HS-27A (cell line): ENCODE measurements at regions not wholly inside any gene's neighbourhood (a gene's known extent, or its start where the extent isn't known, plus 50 kb on each side); places are given as distances from the start of the nearest gene placed in this dataset.
A peak's percentile ranks its signal among the peaks of the same experiment; 100 is the strongest.

Experiments used
- DNase-seq: peaks from one replicate; pipeline ENCODE4 v3.0.0-alpha.2; 2012; ENCODE audit warnings: low read depth, missing footprints

- DNase-seq: no peak
Observed at GRCh38 chr5:167790045-167790444, 501.4 kb upstream of the WWC1 start.

GRCh38 chr5:167790462-167791260 lies 500.8 kb upstream of the WWC1 start:
- DNase-seq: no peak

GRCh38 chr5:167792514-167792913 lies 498.9 kb upstream of the WWC1 start:
- no peak for DNase-seq

GRCh38 chr5:167793700-167794099 lies 497.7 kb upstream of the WWC1 start:
- no peak for DNase-seq

GRCh38 chr5:167794121-167794520 lies 497.3 kb upstream of the WWC1 start:
- no peak for DNase-seq

GRCh38 chr5:167796672-167797071 lies 494.8 kb upstream of the WWC1 start:
- no peak for DNase-seq

- no peak for DNase-seq
Observed at GRCh38 chr5:167797933-167798332, 493.5 kb upstream of the WWC1 start.

GRCh38 chr5:167798448-167798847 lies 493.0 kb upstream of the WWC1 start:
- DNase-seq: no peak

GRCh38 chr5:167800427-167800826 lies 491.0 kb upstream of the WWC1 start:
- DNase-seq: no peak

- no peak for DNase-seq
Observed at GRCh38 chr5:167801999-167802398, 489.4 kb upstream of the WWC1 start.

- peak; percentile 82 for DNase-seq
Observed at GRCh38 chr5:167802755-167803431, 488.6 kb upstream of the WWC1 start.

GRCh38 chr5:167804512-167805220 lies 486.8 kb upstream of the WWC1 start:
- DNase-seq: no peak

- no peak for DNase-seq
Observed at GRCh38 chr5:167810573-167810972, 480.9 kb upstream of the WWC1 start.

GRCh38 chr5:167812871-167813270 lies 478.6 kb upstream of the WWC1 start:
- DNase-seq: no peak

GRCh38 chr5:167813389-167813788 lies 478.1 kb upstream of the WWC1 start:
- no peak for DNase-seq

GRCh38 chr5:167814040-167814439 lies 477.4 kb upstream of the WWC1 start:
- DNase-seq: no peak

GRCh38 chr5:167814828-167815227 lies 476.6 kb upstream of the WWC1 start:
- DNase-seq: peak; percentile 87

GRCh38 chr5:167816354-167816753 lies 475.1 kb upstream of the WWC1 start:
- no peak for DNase-seq

- DNase-seq: no peak
Observed at GRCh38 chr5:167816864-167817263, 474.6 kb upstream of the WWC1 start.

GRCh38 chr5:167819406-167819805 lies 472.0 kb upstream of the WWC1 start:
- no peak for DNase-seq

- DNase-seq: no peak
Observed at GRCh38 chr5:167820101-167820990, 471.1 kb upstream of the WWC1 start.

- DNase-seq: no peak
Observed at GRCh38 chr5:167821151-167821550, 470.3 kb upstream of the WWC1 start.
